Panc1 (cell line): ENCODE measurements at regions not wholly inside any gene's neighbourhood (a gene's known extent, or its start where the extent isn't known, plus 50 kb on each side); places are given as distances from the start of the nearest gene placed in this dataset.

Experiments
- ATAC-seq: fragments of 200-7000 bp; cut with Tn5 transposase; 2 replicates; pipeline ENCODE4 v1.9.1; 2020; ENCODE audit warnings: mild to moderate bottlenecking, moderate library complexity
- BruUV-seq: library from RNA; stranded (reverse); fragments of 400-500 nt; replicated peaks from 2 replicates; lab custom pipeline; 2021; lab: Mats Ljungman, UMichigan
- CTCF ChIA-PET: fragments of 300-600 bp; sonication (Branson Sonifier 250); formaldehyde crosslinking; loops from one replicate; lab custom pipeline; 2022; ENCODE audit warnings: antibody characterized with exemption; lab: Charles Lee
- POLR2A ChIA-PET: fragments of 300-600 bp; sonication (Branson Sonifier 250); formaldehyde crosslinking; loops from one replicate; lab custom pipeline; 2022; ENCODE audit warnings: antibody characterized with exemption; lab: Charles Lee
- DNase-seq: peaks from one replicate; pipeline ENCODE4 v3.0.0-alpha.2; 2010; ENCODE audit warnings: low read depth, low spot score
- H3K27ac ChIP-seq: 2 replicates; pipeline ENCODE4 v1.5.1; 2011; ENCODE audit warnings: mild to moderate bottlenecking, low read length, inconsistent platforms
- H3K27me3 ChIP-seq: fragments of 200-500 bp; sonication (Bioruptor generic); 2 replicates; pipeline ENCODE4 v1.6.0; 2014; ENCODE audit warnings: low read length, inconsistent platforms; ENCODE audit not compliant: control insufficient read depth, insufficient read depth
- H3K36me3 ChIP-seq: fragments of 200-500 bp; sonication (Bioruptor generic); 2 replicates; pipeline ENCODE4 v1.5.1; 2014; ENCODE audit warnings: inconsistent platforms, mild to moderate bottlenecking, low read length, moderate library complexity; ENCODE audit not compliant: control insufficient read depth, insufficient read depth
- H3K4me1 ChIP-seq: 2 replicates; pipeline ENCODE4 v1.5.1; 2011; ENCODE audit warnings: inconsistent platforms, mild to moderate bottlenecking, low read length, moderate library complexity; ENCODE audit not compliant: control insufficient read depth, insufficient read depth
- H3K4me3 ChIP-seq, 2 experiments: 2 replicates each; pipeline ENCODE4 v1.5.1; 2011 to 2012; ENCODE audit warnings: low read depth in 2 of 2, low read length in 2 of 2, mild to moderate bottlenecking in 2 of 2, inconsistent platforms in 1 of 2, moderate library complexity in 1 of 2
- H3K9me3 ChIP-seq: fragments of 200-500 bp; sonication (Bioruptor generic); 2 replicates; pipeline ENCODE4 v1.5.1; 2014; ENCODE audit warnings: low read depth, mild to moderate bottlenecking, inconsistent platforms, low read length, moderate library complexity; ENCODE audit not compliant: control insufficient read depth, insufficient read depth
- POLR2AphosphoS5 ChIP-seq: IDR thresholded peaks from 2 replicates; pipeline ENCODE4 v1.6.1; 2012; ENCODE audit warnings: mild to moderate bottlenecking, low read depth, low read length, moderate library complexity
- SIN3A ChIP-seq: IDR thresholded peaks from 2 replicates; pipeline ENCODE4 v1.6.1; 2012; ENCODE audit warnings: low read depth, mild to moderate bottlenecking, low read length, moderate library complexity, borderline replicate concordance; ENCODE audit not compliant: insufficient read depth
- TCF7L2 ChIP-seq: IDR thresholded peaks from 2 replicates; pipeline ENCODE4 v1.6.1; 2011; ENCODE audit warnings: mild to moderate bottlenecking, low read depth, low read length, inconsistent platforms
- in situ Hi-C: cut with HindIII; loops from 2 replicates; pipeline ENCODE4 v1.10.0; 2016; ENCODE audit warnings: low sequenced_read_pairs, low pct_unique_long_range_greater_than_20kb
- intact Hi-C: fragments of 100-400 bp; cut with micrococcal nuclease; formaldehyde crosslinking; loops from one replicate; pipeline ENCODE4 v1.10.0; 2022; ENCODE audit not compliant: unreplicated experiment
- TF ChIP-seq, protein P1 (sequence below), 2 experiments: IDR thresholded peaks; 2 replicates each; pipeline ENCODE4 v1.6.1; 2011 to 2012; ENCODE audit warnings: low read depth in 2 of 2, control low read depth in 1 of 2, low read length in 1 of 2, mild to moderate bottlenecking in 1 of 2, moderate library complexity in 1 of 2; ENCODE audit not compliant: insufficient read depth in 1 of 2
- TF ChIP-seq, protein P2 (sequence below): fragments of 450-650 bp; IDR thresholded peaks from 2 replicates; pipeline ENCODE4 v1.5.1; 2017; ENCODE audit warnings: mild to moderate bottlenecking

DNA sequence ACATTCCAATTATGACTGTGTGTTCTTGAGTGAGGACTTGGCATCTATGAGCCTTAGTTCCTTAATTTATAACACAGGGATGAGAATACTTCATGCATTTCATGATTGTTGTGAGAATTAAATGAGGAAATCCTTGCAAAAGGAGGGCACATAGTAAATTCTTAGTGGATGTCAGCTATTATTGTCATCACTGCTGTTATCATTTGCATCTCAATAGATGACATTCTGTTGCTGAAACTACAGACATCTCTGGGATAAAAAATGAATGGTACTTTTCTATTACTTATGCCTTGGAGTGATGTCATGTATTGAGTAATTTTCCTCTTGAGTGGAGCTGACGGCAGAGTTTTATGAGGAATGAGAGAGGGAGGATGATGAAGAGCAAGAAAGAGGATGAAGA, 184.4 kb upstream of the CDH11 start:
- intact Hi-C loops: no loop called here
- no peaks in the 10 kb centered on the region for H3K36me3 ChIP-seq
- no peaks in the 10 kb centered on the region for H3K4me1 ChIP-seq
- BruUV-seq: no TSS peak
- no peak for DNase-seq
- in situ Hi-C loops: no loop called here
- H3K27me3 ChIP-seq: no peaks in the 10 kb centered on the region
- H3K27ac ChIP-seq: no peak overlapping the region
- ATAC-seq: no peak
- ChIA-PET CTCF (no interaction called here), POLR2A (no interaction called here)
- TF ChIP-seq, protein P1, sequence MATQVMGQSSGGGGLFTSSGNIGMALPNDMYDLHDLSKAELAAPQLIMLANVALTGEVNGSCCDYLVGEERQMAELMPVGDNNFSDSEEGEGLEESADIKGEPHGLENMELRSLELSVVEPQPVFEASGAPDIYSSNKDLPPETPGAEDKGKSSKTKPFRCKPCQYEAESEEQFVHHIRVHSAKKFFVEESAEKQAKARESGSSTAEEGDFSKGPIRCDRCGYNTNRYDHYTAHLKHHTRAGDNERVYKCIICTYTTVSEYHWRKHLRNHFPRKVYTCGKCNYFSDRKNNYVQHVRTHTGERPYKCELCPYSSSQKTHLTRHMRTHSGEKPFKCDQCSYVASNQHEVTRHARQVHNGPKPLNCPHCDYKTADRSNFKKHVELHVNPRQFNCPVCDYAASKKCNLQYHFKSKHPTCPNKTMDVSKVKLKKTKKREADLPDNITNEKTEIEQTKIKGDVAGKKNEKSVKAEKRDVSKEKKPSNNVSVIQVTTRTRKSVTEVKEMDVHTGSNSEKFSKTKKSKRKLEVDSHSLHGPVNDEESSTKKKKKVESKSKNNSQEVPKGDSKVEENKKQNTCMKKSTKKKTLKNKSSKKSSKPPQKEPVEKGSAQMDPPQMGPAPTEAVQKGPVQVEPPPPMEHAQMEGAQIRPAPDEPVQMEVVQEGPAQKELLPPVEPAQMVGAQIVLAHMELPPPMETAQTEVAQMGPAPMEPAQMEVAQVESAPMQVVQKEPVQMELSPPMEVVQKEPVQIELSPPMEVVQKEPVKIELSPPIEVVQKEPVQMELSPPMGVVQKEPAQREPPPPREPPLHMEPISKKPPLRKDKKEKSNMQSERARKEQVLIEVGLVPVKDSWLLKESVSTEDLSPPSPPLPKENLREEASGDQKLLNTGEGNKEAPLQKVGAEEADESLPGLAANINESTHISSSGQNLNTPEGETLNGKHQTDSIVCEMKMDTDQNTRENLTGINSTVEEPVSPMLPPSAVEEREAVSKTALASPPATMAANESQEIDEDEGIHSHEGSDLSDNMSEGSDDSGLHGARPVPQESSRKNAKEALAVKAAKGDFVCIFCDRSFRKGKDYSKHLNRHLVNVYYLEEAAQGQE (IDR thresholded peaks at IDR 0.05; ENCODE audit: insufficient read depth in 1 of 2, low read depth in 2 of 2, low read length in 1 of 2): no peak
- TF ChIP-seq, protein P2, sequence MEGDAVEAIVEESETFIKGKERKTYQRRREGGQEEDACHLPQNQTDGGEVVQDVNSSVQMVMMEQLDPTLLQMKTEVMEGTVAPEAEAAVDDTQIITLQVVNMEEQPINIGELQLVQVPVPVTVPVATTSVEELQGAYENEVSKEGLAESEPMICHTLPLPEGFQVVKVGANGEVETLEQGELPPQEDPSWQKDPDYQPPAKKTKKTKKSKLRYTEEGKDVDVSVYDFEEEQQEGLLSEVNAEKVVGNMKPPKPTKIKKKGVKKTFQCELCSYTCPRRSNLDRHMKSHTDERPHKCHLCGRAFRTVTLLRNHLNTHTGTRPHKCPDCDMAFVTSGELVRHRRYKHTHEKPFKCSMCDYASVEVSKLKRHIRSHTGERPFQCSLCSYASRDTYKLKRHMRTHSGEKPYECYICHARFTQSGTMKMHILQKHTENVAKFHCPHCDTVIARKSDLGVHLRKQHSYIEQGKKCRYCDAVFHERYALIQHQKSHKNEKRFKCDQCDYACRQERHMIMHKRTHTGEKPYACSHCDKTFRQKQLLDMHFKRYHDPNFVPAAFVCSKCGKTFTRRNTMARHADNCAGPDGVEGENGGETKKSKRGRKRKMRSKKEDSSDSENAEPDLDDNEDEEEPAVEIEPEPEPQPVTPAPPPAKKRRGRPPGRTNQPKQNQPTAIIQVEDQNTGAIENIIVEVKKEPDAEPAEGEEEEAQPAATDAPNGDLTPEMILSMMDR: no peak
- TF ChIP-seq TCF7L2 (no peak), SIN3A (no peak), POLR2AphosphoS5 (no peak)
- no peak overlapping the region for H3K4me3 ChIP-seq
- no peaks in the 10 kb centered on the region for H3K9me3 ChIP-seq

DNA sequence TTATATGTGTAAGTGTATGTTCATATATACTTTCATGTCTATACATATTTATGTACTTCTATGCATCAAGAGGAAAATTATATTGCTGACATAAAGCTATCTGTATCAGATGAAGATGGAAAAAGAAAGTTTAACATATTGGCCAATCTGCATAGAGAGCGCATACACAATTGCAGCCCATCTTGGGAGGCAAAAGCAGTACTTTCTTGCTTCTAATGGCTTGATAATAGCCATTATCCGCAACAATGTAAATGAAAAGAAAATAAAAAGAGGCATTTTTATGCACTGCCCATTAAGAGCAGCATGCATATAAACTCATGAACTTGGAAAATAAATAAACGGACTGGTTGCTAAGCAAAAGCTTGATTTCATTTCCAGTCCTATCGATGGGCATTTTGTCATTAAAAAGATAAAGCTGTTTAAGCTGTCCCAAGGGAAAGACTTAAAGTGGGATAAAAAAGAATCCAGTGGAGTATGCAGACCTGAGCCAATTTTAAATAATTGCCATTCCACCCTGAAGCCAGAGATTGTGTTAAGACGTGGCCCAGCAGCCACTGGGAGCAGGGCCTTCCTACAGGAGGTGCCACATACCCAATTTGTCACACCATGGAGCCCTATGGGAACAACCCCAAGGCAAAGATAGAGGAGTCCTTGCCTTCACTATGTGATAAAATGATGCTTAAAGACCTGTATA, 183.6 kb upstream of the CDH11 start:
- no peak for ATAC-seq
- in situ Hi-C loops: no loop called here

DNA sequence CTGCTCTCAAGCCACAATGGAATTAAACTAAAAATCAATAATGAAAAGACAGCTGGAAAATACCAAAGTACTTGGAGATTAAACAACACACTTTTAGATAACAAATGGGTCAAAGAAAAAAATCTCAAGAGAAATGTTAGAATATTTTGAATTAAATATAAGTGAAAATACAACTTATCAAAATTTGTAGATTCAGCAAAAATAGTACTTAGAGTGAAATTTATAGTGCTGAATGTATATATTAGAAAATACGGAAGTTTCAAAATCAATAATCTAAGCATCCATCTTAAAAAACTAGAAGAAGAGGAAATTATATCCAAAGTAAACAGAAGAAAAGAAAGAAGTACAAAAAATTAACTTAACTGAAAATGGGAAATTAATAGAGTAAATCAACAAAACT, 179.2 kb upstream of the CDH11 start:
- BruUV-seq: no TSS peak
- POLR2A ChIA-PET: no interaction called here
- no peak overlapping the region for H3K4me3 ChIP-seq

More for the DNA sequence above, 183.6 kb upstream of the CDH11 start:
- H3K9me3 ChIP-seq: no peaks in the 10 kb centered on the region
- ChIA-PET POLR2A (no interaction called here), CTCF (no interaction called here)
- intact Hi-C loops: no loop called here
- H3K27ac ChIP-seq: no peak overlapping the region
- no peaks in the 10 kb centered on the region for H3K4me1 ChIP-seq
- no peak for TF ChIP-seq POLR2AphosphoS5
- no peak overlapping the region for H3K4me3 ChIP-seq
- no peaks in the 10 kb centered on the region for H3K27me3 ChIP-seq
- no peak for DNase-seq
- no peaks in the 10 kb centered on the region for H3K36me3 ChIP-seq
- BruUV-seq: no TSS peak

More for the DNA sequence above, 179.2 kb upstream of the CDH11 start:
- no peaks in the 10 kb centered on the region for H3K27me3 ChIP-seq
- H3K4me1 ChIP-seq: no peaks in the 10 kb centered on the region
- intact Hi-C loops (no loop called here), in situ Hi-C loops (no loop called here)
- no peaks in the 10 kb centered on the region for H3K9me3 ChIP-seq
- no peak for DNase-seq
- TF ChIP-seq, protein P2: no peak
- TF ChIP-seq, protein P1 (IDR thresholded peaks at IDR 0.05; ENCODE audit: insufficient read depth in 1 of 2, low read depth in 2 of 2, low read length in 1 of 2): no peak
- TF ChIP-seq SIN3A (no peak), TCF7L2 (no peak), POLR2AphosphoS5 (no peak)
- no peak overlapping the region for H3K27ac ChIP-seq
- no peak for ATAC-seq
- CTCF ChIA-PET: no interaction called here
- no peaks in the 10 kb centered on the region for H3K36me3 ChIP-seq
